ENCODE measurements at regions not wholly inside any gene's neighbourhood (a gene's known extent, or its start where the extent isn't known, plus 50 kb on each side); places are given as distances from the start of the nearest gene placed in this dataset.

- no peak for TF ChIP-seq ZFX (IDR thresholded peaks at IDR 0.05; ENCODE audit: borderline replicate concordance)
- TF ChIP-seq, protein P1, sequence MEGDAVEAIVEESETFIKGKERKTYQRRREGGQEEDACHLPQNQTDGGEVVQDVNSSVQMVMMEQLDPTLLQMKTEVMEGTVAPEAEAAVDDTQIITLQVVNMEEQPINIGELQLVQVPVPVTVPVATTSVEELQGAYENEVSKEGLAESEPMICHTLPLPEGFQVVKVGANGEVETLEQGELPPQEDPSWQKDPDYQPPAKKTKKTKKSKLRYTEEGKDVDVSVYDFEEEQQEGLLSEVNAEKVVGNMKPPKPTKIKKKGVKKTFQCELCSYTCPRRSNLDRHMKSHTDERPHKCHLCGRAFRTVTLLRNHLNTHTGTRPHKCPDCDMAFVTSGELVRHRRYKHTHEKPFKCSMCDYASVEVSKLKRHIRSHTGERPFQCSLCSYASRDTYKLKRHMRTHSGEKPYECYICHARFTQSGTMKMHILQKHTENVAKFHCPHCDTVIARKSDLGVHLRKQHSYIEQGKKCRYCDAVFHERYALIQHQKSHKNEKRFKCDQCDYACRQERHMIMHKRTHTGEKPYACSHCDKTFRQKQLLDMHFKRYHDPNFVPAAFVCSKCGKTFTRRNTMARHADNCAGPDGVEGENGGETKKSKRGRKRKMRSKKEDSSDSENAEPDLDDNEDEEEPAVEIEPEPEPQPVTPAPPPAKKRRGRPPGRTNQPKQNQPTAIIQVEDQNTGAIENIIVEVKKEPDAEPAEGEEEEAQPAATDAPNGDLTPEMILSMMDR (IDR thresholded peaks at IDR 0.05) = no peak
- no peak overlapping the region for H3K27ac ChIP-seq
These were observed 323.4 kb downstream of the NR2F1-AS1 start for GRCh38 chr5:93257616-93258015.

DNA sequence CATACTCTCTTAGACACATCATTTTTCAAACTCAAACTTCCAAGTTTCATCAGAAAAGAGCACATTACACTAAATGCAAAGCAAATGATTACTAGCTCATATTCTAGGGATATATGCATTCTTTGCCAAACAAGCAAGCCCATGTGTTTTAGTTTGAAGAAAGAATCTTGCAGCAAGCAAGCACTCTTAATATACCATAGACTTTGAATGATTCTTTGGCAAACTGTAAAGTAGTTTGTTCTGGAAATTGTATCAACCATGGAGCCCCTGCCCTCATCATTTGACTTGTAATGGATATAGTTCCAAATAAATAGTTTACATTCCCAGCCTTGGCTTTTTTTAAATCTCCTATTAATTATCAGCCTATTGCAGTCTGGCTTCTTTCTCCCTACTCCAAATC is 325.2 kb downstream of the NR2F1-AS1 start:
- no peak overlapping the region for H3K27ac ChIP-seq
- TF ChIP-seq ZFX (IDR thresholded peaks at IDR 0.05; ENCODE audit: borderline replicate concordance) = no peak
- TF ChIP-seq, protein P1 (IDR thresholded peaks at IDR 0.05) = no peak

DNA sequence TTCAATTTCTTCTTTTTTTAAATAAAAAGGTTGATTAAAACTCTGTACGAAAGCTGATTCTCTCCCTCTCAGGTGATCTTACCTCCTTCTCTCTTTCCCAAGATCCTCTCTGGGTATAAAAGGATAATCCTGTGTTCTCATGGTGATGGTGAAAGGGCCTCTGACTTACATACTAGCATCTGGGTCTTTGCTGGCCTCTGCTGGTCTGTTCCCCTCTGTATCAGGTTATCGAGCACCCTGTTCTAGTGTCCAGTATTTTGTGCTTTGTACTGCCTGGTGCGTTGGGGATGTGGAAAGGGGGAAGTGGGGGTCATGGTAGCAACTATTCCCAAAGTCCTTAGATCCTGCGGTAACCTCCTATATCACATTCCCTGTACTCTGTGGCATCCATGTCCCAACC is 328.9 kb downstream of the NR2F1-AS1 start:
- H3K27ac ChIP-seq = no peak overlapping the region
- TF ChIP-seq ZFX (IDR thresholded peaks at IDR 0.05; ENCODE audit: borderline replicate concordance) = no peak
- TF ChIP-seq, protein P1 (IDR thresholded peaks at IDR 0.05) = 0 out of 2 replicates have a peak, but pooled peaks have one; percentile 6

- TF ChIP-seq ZFX (IDR thresholded peaks at IDR 0.05; ENCODE audit: borderline replicate concordance) = no peak
- TF ChIP-seq, protein P1 (IDR thresholded peaks at IDR 0.05) = no peak
- no peak overlapping the region for H3K27ac ChIP-seq
These were observed 329.7 kb downstream of the NR2F1-AS1 start for GRCh38 chr5:93251347-93251746.

- TF ChIP-seq ZFX (IDR thresholded peaks at IDR 0.05; ENCODE audit: borderline replicate concordance) = no peak
- TF ChIP-seq, protein P1 (IDR thresholded peaks at IDR 0.05) = no peak
- H3K27ac ChIP-seq = no peak overlapping the region
These were observed 330.6 kb downstream of the NR2F1-AS1 start for GRCh38 chr5:93250424-93250823.

- H3K27ac ChIP-seq = no peak overlapping the region
- TF ChIP-seq, protein P1 (IDR thresholded peaks at IDR 0.05) = no peak
- no peak for TF ChIP-seq ZFX (IDR thresholded peaks at IDR 0.05; ENCODE audit: borderline replicate concordance)
These were observed 331.2 kb downstream of the NR2F1-AS1 start for GRCh38 chr5:93249651-93250289.

DNA sequence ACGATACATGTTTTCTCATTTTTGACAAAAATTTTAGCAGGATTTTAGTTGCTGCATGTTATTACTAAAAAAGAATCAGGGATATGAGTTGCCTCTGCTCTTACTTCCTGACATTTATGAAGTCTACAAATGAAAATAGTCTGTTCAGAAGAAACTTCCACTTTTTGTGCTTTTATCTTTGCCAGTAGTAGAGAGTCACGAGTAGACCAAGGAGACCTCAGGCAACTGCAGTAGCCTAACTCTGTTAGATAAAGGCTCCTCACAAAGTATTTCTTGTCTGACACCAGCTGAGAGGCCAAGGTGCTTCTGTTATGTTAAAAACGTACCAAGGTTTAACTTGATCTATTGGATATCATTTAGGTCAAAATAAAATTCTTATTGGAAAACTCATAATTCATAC is 333.9 kb downstream of the NR2F1-AS1 start:
- H3K27ac ChIP-seq = no peak overlapping the region
- TF ChIP-seq, protein P1 (IDR thresholded peaks at IDR 0.05) = no peak
- TF ChIP-seq ZFX (IDR thresholded peaks at IDR 0.05; ENCODE audit: borderline replicate concordance) = no peak
